HCT116 (cell line): ENCODE measurements at regions not wholly inside any gene's neighbourhood (a gene's known extent, or its start where the extent isn't known, plus 50 kb on each side); places are given as distances from the start of the nearest gene placed in this dataset.

Experiments
- ATAC-seq: fragments of 200-7000 bp; cut with Tn5 transposase; 2 replicates; pipeline ENCODE4 v1.9.1; 2020; ENCODE audit warnings: mild to moderate bottlenecking, moderate library complexity
- BruUV-seq: library from RNA; stranded (reverse); fragments of 400-500 nt; replicated peaks from 2 replicates; lab custom pipeline; 2021; lab: Mats Ljungman, UMichigan
- CTCF ChIA-PET: fragments of 300-600 bp; sonication (Branson Sonifier 250); formaldehyde crosslinking; loops from one replicate; lab custom pipeline; 2021; ENCODE audit warnings: antibody characterized with exemption; lab: Charles Lee
- POLR2A ChIA-PET: fragments of 300-600, 350-600 bp; sonication (Branson Sonifier 250); formaldehyde crosslinking; loops from one replicate; lab custom pipeline; 2021; ENCODE audit warnings: antibody characterized with exemption; lab: Charles Lee
- RAD21 ChIA-PET, 2 experiments: fragments of 300-600 bp; sonication (Branson Sonifier 250); formaldehyde crosslinking; loops; one replicate each; lab custom pipeline; 2023; ENCODE audit warnings: low total read pairs in 2 of 2; ENCODE audit not compliant: uncharacterized antibody in 2 of 2, unreplicated experiment in 2 of 2, low non-redundant PET in 1 of 2; lab: Charles Lee
- DNase-seq: peaks from one replicate; pipeline ENCODE4 v3.0.0-alpha.2; 2010; ENCODE audit warnings: low read depth, low spot score
- H2AFZ ChIP-seq: fragments of 200-600 bp; shearing (Covaris generic), sonication (generic); 2 replicates; pipeline ENCODE4 v1.6.1; 2017; ENCODE audit warnings: low read depth, mixed run types, mixed read lengths, antibody characterized with exemption, low read length; ENCODE audit not compliant: poor library complexity, severe bottlenecking
- H3K27ac ChIP-seq: 2 replicates; pipeline ENCODE4 v1.5.1; 2012; ENCODE audit warnings: low read depth, low read length
- H3K27me3 ChIP-seq: fragments of 200-600 bp; sonication (generic); 2 replicates; pipeline ENCODE4 v1.6.1; 2016; ENCODE audit warnings: mixed run types, low read length, mixed read lengths; ENCODE audit not compliant: insufficient read depth
- H3K36me3 ChIP-seq, 2 experiments: fragments of 200-500 bp in 1 of 2; fragments of 200-600 bp in 1 of 2; sonication (Bioruptor generic) in 1 of 2; sonication (generic) in 1 of 2; 2 replicates each; pipeline versions ENCODE4 v1.5.1 to v1.6.1; 2014 to 2016; ENCODE audit warnings: low read length in 2 of 2, inconsistent platforms in 1 of 2, mixed read lengths in 1 of 2, mixed run types in 1 of 2; ENCODE audit not compliant: insufficient read depth in 2 of 2, control insufficient read depth in 1 of 2
- H3K4me1 ChIP-seq, 2 experiments: fragments of 200-600 bp in 1 of 2; sonication (generic) in 1 of 2; 2 replicates each; pipeline versions ENCODE4 v1.5.1 to v1.6.1; 2012 to 2017; ENCODE audit warnings: low read length in 2 of 2, inconsistent platforms in 1 of 2, mild to moderate bottlenecking in 1 of 2, mixed read lengths in 1 of 2, mixed run types in 1 of 2, moderate library complexity in 1 of 2; ENCODE audit not compliant: insufficient read depth in 2 of 2, control insufficient read depth in 1 of 2
- H3K4me2 ChIP-seq: fragments of 200-600 bp; sonication (generic); 2 replicates; pipeline ENCODE4 v1.6.1; 2017; ENCODE audit warnings: mixed run types, low read length, mixed read lengths
- H3K4me3 ChIP-seq, 2 experiments: fragments of 200-600 bp in 1 of 2; sonication (generic) in 1 of 2; replicated peaks in 1 of 2; 2 replicates each; pipeline ENCODE4 v1.5.1; 2011 to 2016; ENCODE audit warnings: low read length in 2 of 2, control low read depth in 1 of 2, low read depth in 1 of 2, mild to moderate bottlenecking in 1 of 2, mixed read lengths in 1 of 2, mixed run types in 1 of 2
- H3K79me2 ChIP-seq: fragments of 200-600 bp; sonication (generic); 2 replicates; pipeline ENCODE4 v1.6.1; 2017; ENCODE audit warnings: mild to moderate bottlenecking, mixed run types, low read length, moderate library complexity, mixed read lengths; ENCODE audit not compliant: insufficient read depth
- H3K9ac ChIP-seq: fragments of 200-600 bp; sonication (generic); 2 replicates; pipeline ENCODE4 v1.6.1; 2016; ENCODE audit warnings: low read length, mixed read lengths
- H3K9me2 ChIP-seq: fragments of 200-600 bp; sonication (generic), shearing (Covaris generic); 2 replicates; pipeline ENCODE4 v1.6.1; 2017; ENCODE audit warnings: mixed run types, mild to moderate bottlenecking, moderate library complexity; ENCODE audit not compliant: insufficient read depth
- H3K9me3 ChIP-seq, 2 experiments: fragments of 200-500 bp in 1 of 2; fragments of 200-600 bp in 1 of 2; sonication (Bioruptor generic) in 1 of 2; sonication (generic) in 1 of 2; 2 replicates each; pipeline ENCODE4 v1.6.1; 2014 to 2017; ENCODE audit warnings: low read length in 2 of 2, mixed read lengths in 2 of 2, inconsistent platforms in 1 of 2, low read depth in 1 of 2, mild to moderate bottlenecking in 1 of 2, mixed run types in 1 of 2, moderate library complexity in 1 of 2; ENCODE audit not compliant: control insufficient read depth in 1 of 2, insufficient read depth in 1 of 2
- H4K20me1 ChIP-seq: fragments of 200-600 bp; sonication (generic), shearing (Covaris generic); 2 replicates; pipeline ENCODE4 v1.6.1; 2017; ENCODE audit warnings: mixed run types, mild to moderate bottlenecking, moderate library complexity; ENCODE audit not compliant: insufficient read depth
- ATF3 ChIP-seq: IDR thresholded peaks from 2 replicates; pipeline ENCODE4 v1.6.1; 2012
- CBX3 ChIP-seq: IDR thresholded peaks from 2 replicates; pipeline ENCODE4 v1.6.1; 2012; ENCODE audit warnings: low read depth
- CEBPB ChIP-seq: IDR thresholded peaks from 2 replicates; pipeline ENCODE4 v1.6.1; 2012; ENCODE audit warnings: low read depth
- ELF1 ChIP-seq: IDR thresholded peaks from 2 replicates; pipeline ENCODE4 v1.6.1; 2012; ENCODE audit warnings: low read depth, borderline replicate concordance
- POLR2AphosphoS5 ChIP-seq: IDR thresholded peaks from 2 replicates; pipeline ENCODE4 v1.6.1; 2011; ENCODE audit warnings: mild to moderate bottlenecking, low read depth, low read length, moderate library complexity
- SP1 ChIP-seq: IDR thresholded peaks from 2 replicates; pipeline ENCODE4 v1.6.1; 2012; ENCODE audit warnings: low read depth
- SRF ChIP-seq: IDR thresholded peaks from 2 replicates; pipeline ENCODE4 v1.6.1; 2012; ENCODE audit warnings: low read depth
- TCF7L2 ChIP-seq: IDR thresholded peaks from 2 replicates; pipeline ENCODE4 v1.7.0; 2011; ENCODE audit warnings: borderline replicate concordance, inconsistent platforms; ENCODE audit not compliant: insufficient read depth, insufficient read length; ENCODE audit errors: extremely low read depth
- YY1 ChIP-seq: IDR thresholded peaks from 2 replicates; pipeline ENCODE4 v1.6.1; 2011; ENCODE audit warnings: low read length, low read depth, moderate library complexity, mild to moderate bottlenecking; ENCODE audit not compliant: insufficient replicate concordance; ENCODE audit errors: extremely low read depth
- ZBTB33 ChIP-seq: IDR thresholded peaks from 2 replicates; pipeline ENCODE4 v1.6.1; 2011; ENCODE audit warnings: mild to moderate bottlenecking, low read length, moderate library complexity; ENCODE audit not compliant: insufficient replicate concordance; ENCODE audit errors: extremely low read depth
- ZFX ChIP-seq: fragments of 450-650 bp; IDR thresholded peaks from 2 replicates; pipeline ENCODE4 v1.6.1; 2017
- intact Hi-C: fragments of 100-400 bp; cut with micrococcal nuclease; formaldehyde crosslinking; loops from 2 replicates; pipeline ENCODE4 v1.10.0; 2022

- intact Hi-C loops, result no loop called here
- Histone ChIP-seq H3K27me3 (peaks cover 25% of the 10 kb centered on the region), H3K4me3 (no peak overlapping the region), H3K27ac (no peak overlapping the region), H3K4me2 (no peak overlapping the region), H3K79me2 (no peaks in the 10 kb centered on the region), H3K9ac (no peak overlapping the region), H2AFZ (no peak overlapping the region), H3K9me3 (no peaks in the 10 kb centered on the region), H3K9me2 (no peaks in the 10 kb centered on the region), H4K20me1 (no peaks in the 10 kb centered on the region), H3K36me3 (no peaks in the 10 kb centered on the region), H3K4me1 (peaks cover 0 to 8% of the 10 kb centered on the region in 2 experiments; a peak in 1 of 4 replicates)
- no peak for TF ChIP-seq SRF
- TF ChIP-seq CBX3, result no peak
- TF ChIP-seq ATF3, result no peak
- no peak for TF ChIP-seq TCF7L2
- no peak for TF ChIP-seq CEBPB
- no peak for TF ChIP-seq SP1
- TF ChIP-seq YY1, result no peak
- no peak for TF ChIP-seq ZBTB33
- TF ChIP-seq POLR2AphosphoS5, result no peak
- TF ChIP-seq ELF1, result no peak
- no peak for TF ChIP-seq ZFX
- ChIA-PET POLR2A (no interaction called here), RAD21 (no interaction called here), CTCF (no interaction called here)
- BruUV-seq, result no TSS peak
- ATAC-seq, result no peak
- DNase-seq, result no peak
Observed at GRCh38 chr17:5922476-5922875, 147.7 kb upstream of the WSCD1 start.
